ENCODE measurements at regions not wholly inside any gene's neighbourhood (a gene's known extent, or its start where the extent isn't known, plus 50 kb on each side); places are given as distances from the start of the nearest gene placed in this dataset.

DNA sequence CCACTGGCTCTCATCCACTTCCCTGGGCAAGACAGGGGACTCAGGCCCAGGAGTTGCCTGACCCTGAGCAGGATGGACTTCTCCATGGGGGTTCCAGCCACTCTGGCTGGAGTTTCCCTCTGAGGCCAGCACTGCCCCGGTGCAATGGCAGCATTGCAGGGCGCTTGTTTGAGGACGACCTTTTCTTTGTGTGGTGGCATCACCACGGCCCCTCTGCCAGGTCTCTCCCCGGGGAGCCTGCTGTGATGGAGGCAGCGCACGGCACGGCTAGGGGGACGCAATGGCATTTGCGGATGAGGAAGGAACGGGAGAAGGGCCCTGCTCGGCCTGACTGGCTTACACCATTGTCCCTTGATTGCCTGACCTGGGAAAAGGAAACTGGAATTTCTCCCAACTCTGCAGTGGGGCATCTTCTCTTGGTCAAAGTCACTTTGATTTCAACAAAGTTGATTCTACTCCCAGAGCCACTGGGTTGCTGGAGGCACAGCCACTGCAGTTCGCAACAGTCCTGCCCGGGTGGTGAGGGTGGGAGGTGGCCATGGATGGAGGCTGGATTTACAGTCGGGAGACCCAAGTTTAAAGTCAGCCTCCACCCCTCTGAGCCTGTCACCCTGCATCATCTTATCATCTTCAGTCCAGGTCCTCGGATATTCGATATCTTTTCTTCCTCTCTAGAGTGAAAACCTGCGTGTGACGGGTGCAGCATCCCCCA is 82.9 kb upstream of the ZNF469 start:
- Histone ChIP-seq H3F3A (ENCODE audit: low read depth) (no peaks in the 10 kb centered on the region), H2AFZ (replicated peaks) (no peak overlapping the region), H3K9ac (no peak overlapping the region), H3K27me3 (no peaks in the 10 kb centered on the region), H3K36me3 (no peaks in the 10 kb centered on the region), H3K4me2 (no peak overlapping the region), H3K79me2 (ENCODE audit: low read depth) (no peaks in the 10 kb centered on the region), H3K9me3 (ENCODE audit: low read depth) (no peaks in the 10 kb centered on the region), H4K20me1 (ENCODE audit: low read depth) (no peaks in the 10 kb centered on the region), H3K27ac (no peak overlapping the region), H3K4me3 (no peak overlapping the region), H3K4me1 (no peaks in the 10 kb centered on the region)
- TF ChIP-seq, protein P1, sequence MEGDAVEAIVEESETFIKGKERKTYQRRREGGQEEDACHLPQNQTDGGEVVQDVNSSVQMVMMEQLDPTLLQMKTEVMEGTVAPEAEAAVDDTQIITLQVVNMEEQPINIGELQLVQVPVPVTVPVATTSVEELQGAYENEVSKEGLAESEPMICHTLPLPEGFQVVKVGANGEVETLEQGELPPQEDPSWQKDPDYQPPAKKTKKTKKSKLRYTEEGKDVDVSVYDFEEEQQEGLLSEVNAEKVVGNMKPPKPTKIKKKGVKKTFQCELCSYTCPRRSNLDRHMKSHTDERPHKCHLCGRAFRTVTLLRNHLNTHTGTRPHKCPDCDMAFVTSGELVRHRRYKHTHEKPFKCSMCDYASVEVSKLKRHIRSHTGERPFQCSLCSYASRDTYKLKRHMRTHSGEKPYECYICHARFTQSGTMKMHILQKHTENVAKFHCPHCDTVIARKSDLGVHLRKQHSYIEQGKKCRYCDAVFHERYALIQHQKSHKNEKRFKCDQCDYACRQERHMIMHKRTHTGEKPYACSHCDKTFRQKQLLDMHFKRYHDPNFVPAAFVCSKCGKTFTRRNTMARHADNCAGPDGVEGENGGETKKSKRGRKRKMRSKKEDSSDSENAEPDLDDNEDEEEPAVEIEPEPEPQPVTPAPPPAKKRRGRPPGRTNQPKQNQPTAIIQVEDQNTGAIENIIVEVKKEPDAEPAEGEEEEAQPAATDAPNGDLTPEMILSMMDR (IDR thresholded peaks at IDR 0.05): no peak
- TF ChIP-seq EZH2 (IDR thresholded peaks at IDR 0.05) (no peak), EZH2phosphoT487 (IDR thresholded peaks at IDR 0.05) (no peak)
- peaks cover 13% of the 10 kb centered on the region for H3K27me3 Mint-ChIP-seq (ENCODE audit: insufficient read depth, low read depth)
- H3K9me3 Mint-ChIP-seq: peaks cover 6% of the 10 kb centered on the region
- no peak overlapping the region for H3K4me3 Mint-ChIP-seq
- H3K27ac Mint-ChIP-seq: peak overlapping the region; percentile 63
- H3K36me3 Mint-ChIP-seq: no peaks in the 10 kb centered on the region
- DNase-seq (ENCODE audit: low spot score): no peak
- H3K4me1 Mint-ChIP-seq: peaks cover 16% of the 10 kb centered on the region

DNA sequence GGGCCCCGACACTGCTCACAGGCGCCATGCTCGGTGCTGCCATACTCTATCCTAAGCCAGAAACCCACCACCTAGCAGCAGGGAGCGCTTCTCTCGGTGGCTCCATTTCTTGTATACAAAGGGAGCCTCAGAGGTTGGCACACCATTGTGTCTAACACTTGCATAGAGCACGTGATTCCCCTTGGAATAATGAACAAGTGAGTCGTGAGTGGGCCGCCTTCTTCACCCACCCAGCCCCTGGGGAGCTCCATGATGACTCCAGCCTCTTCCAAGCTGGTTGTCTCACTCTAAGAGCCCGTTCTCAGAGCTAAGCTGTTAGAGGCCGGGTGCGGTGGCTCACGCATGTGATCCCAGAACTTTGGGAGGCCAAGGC is 82.3 kb upstream of the ZNF469 start:
- H3K9ac ChIP-seq: no peak overlapping the region
- Mint-ChIP-seq H3K36me3 (no peaks in the 10 kb centered on the region), H3K27ac (peak overlapping the region; percentile 63), H3K4me3 (no peak overlapping the region), H3K27me3 (ENCODE audit: insufficient read depth, low read depth) (peaks cover 17% of the 10 kb centered on the region), H3K9me3 (peaks cover 6% of the 10 kb centered on the region), H3K4me1 (peaks cover 19% of the 10 kb centered on the region)
- H3F3A ChIP-seq (ENCODE audit: low read depth): no peaks in the 10 kb centered on the region
- H3K9me3 ChIP-seq (ENCODE audit: low read depth): no peaks in the 10 kb centered on the region
- H3K36me3 ChIP-seq: no peaks in the 10 kb centered on the region
- no peaks in the 10 kb centered on the region for H4K20me1 ChIP-seq (ENCODE audit: low read depth)
- DNase-seq (ENCODE audit: low spot score): no peak
- TF ChIP-seq, protein P1 (IDR thresholded peaks at IDR 0.05): no peak
- TF ChIP-seq EZH2 (IDR thresholded peaks at IDR 0.05) (no peak), EZH2phosphoT487 (IDR thresholded peaks at IDR 0.05) (no peak)
- no peak overlapping the region for H3K4me2 ChIP-seq
- H3K27me3 ChIP-seq: no peaks in the 10 kb centered on the region
- H2AFZ ChIP-seq (replicated peaks): no peak overlapping the region
- no peaks in the 10 kb centered on the region for H3K79me2 ChIP-seq (ENCODE audit: low read depth)
- H3K4me3 ChIP-seq: no peak overlapping the region
- no peaks in the 10 kb centered on the region for H3K4me1 ChIP-seq
- no peak overlapping the region for H3K27ac ChIP-seq

GRCh38 chr16:88301431-88301830 is 81.3 kb upstream of the ZNF469 start:
- Mint-ChIP-seq H3K36me3 (no peaks in the 10 kb centered on the region), H3K27me3 (ENCODE audit: insufficient read depth, low read depth) (peaks cover 22% of the 10 kb centered on the region), H3K9me3 (peaks cover 5% of the 10 kb centered on the region), H3K4me1 (peaks cover 22% of the 10 kb centered on the region), H3K4me3 (no peak overlapping the region), H3K27ac (no peak overlapping the region)
- Histone ChIP-seq H3F3A (ENCODE audit: low read depth) (no peaks in the 10 kb centered on the region), H3K27me3 (no peaks in the 10 kb centered on the region), H3K4me2 (no peak overlapping the region), H3K9ac (no peak overlapping the region), H3K9me3 (ENCODE audit: low read depth) (no peaks in the 10 kb centered on the region), H2AFZ (replicated peaks) (no peak overlapping the region), H3K36me3 (no peaks in the 10 kb centered on the region), H3K4me3 (no peak overlapping the region), H3K27ac (no peak overlapping the region), H4K20me1 (ENCODE audit: low read depth) (no peaks in the 10 kb centered on the region), H3K79me2 (ENCODE audit: low read depth) (no peaks in the 10 kb centered on the region), H3K4me1 (no peaks in the 10 kb centered on the region)
- DNase-seq (ENCODE audit: low spot score): no peak
- no peak for TF ChIP-seq EZH2 (IDR thresholded peaks at IDR 0.05)
- TF ChIP-seq, protein P1 (IDR thresholded peaks at IDR 0.05): no peak
- TF ChIP-seq EZH2phosphoT487 (IDR thresholded peaks at IDR 0.05): no peak
